OCI-LY3 (cell line): ENCODE measurements at regions not wholly inside any gene's neighbourhood (a gene's known extent, or its start where the extent isn't known, plus 50 kb on each side); places are given as distances from the start of the nearest gene placed in this dataset.

Experiments
- H2AFZ ChIP-seq: fragments of 200-600, 300-600 bp; shearing (Covaris generic); 2 replicates; pipeline ENCODE4 v1.6.0; 2014; ENCODE audit warnings: antibody characterized with exemption, low read depth, low read length
- H3K27ac ChIP-seq: fragments of 200-600, 300-600 bp; sonication (generic); 2 replicates; pipeline ENCODE4 v1.5.1; 2014; ENCODE audit warnings: mild to moderate bottlenecking, low read length, moderate library complexity, mixed read lengths
- H3K27me3 ChIP-seq: fragments of 200-600, 300-600 bp; sonication (generic); 2 replicates; pipeline ENCODE4 v1.6.1; 2014; ENCODE audit warnings: low read depth, low read length, mixed read lengths
- H3K36me3 ChIP-seq: fragments of 200-600, 300-600 bp; sonication (generic); replicated peaks from 2 replicates; pipeline ENCODE3; 2014; ENCODE audit warnings: low read depth, low read length, mixed read lengths
- H3K4me1 ChIP-seq: fragments of 300-600, 200-600 bp; sonication (generic); 2 replicates; pipeline ENCODE4 v1.6.1; 2014; ENCODE audit warnings: low read length, mixed read lengths
- H3K4me2 ChIP-seq: fragments of 200-600, 300-600 bp; sonication (generic); 2 replicates; pipeline ENCODE4 v1.6.1; 2014; ENCODE audit warnings: low read length, mixed read lengths
- H3K4me3 ChIP-seq: fragments of 300-600, 200-600 bp; sonication (generic); 2 replicates; pipeline ENCODE4 v1.5.1; 2014; ENCODE audit warnings: antibody characterized with exemption, mild to moderate bottlenecking, low read length, moderate library complexity
- H3K79me2 ChIP-seq: fragments of 300-600, 200-600 bp; shearing (Covaris generic); 2 replicates; pipeline ENCODE4 v1.6.1; 2014; ENCODE audit warnings: mild to moderate bottlenecking, low read length, mixed read lengths
- H3K9ac ChIP-seq: fragments of 300-600, 200-600 bp; shearing (Covaris generic); 2 replicates; pipeline ENCODE4 v1.6.0; 2014; ENCODE audit warnings: mild to moderate bottlenecking, low read length, moderate library complexity
- H3K9me3 ChIP-seq: fragments of 200-600, 300-600 bp; shearing (Covaris generic); 2 replicates; pipeline ENCODE4 v1.6.1; 2014; ENCODE audit warnings: low read length, mixed read lengths; ENCODE audit not compliant: insufficient read depth
- H4K20me1 ChIP-seq: fragments of 200-600, 300-600 bp; sonication (generic); 2 replicates; pipeline ENCODE4 v1.6.1; 2016; ENCODE audit warnings: low read length, mixed read lengths; ENCODE audit not compliant: insufficient read depth
- CTCF ChIP-seq: fragments of 200-600, 300-600 bp; sonication (generic); IDR thresholded peaks from 2 replicates; pipeline ENCODE4 v1.5.1; 2014; ENCODE audit warnings: antibody characterized with exemption, low read length, low read depth
- EZH2phosphoT487 ChIP-seq: fragments of 200-600 bp; shearing (Covaris generic); IDR thresholded peaks from 2 replicates; pipeline ENCODE4 v1.6.1; 2018; ENCODE audit warnings: antibody characterized with exemption, mixed run types, low read depth

- H2AFZ ChIP-seq = no peak overlapping the region
- H3K4me2 ChIP-seq = no peak overlapping the region
- H4K20me1 ChIP-seq = no peaks in the 10 kb centered on the region
- no peak overlapping the region for H3K4me3 ChIP-seq
- H3K9me3 ChIP-seq = no peaks in the 10 kb centered on the region
- H3K27me3 ChIP-seq = no peaks in the 10 kb centered on the region
- no peaks in the 10 kb centered on the region for H3K36me3 ChIP-seq
- TF ChIP-seq EZH2phosphoT487 (no peak), CTCF (no peak)
- no peak overlapping the region for H3K9ac ChIP-seq
- no peaks in the 10 kb centered on the region for H3K79me2 ChIP-seq
- no peak overlapping the region for H3K27ac ChIP-seq
- peaks cover 1% of the 10 kb centered on the region; the same call in 1 of the 2 replicates for H3K4me1 ChIP-seq
Observed at GRCh38 chr3:189103208-189103607, 68.6 kb upstream of the TPRG1 start.

- Histone ChIP-seq H3K27ac (no peak overlapping the region), H3K4me1 (no peaks in the 10 kb centered on the region)
Observed at GRCh38 chr3:189108067-189108466, 63.7 kb upstream of the TPRG1 start.

GRCh38 chr3:189108735-189109134 is 63.0 kb upstream of the TPRG1 start:
- H3K27me3 ChIP-seq = peaks cover 18% of the 10 kb centered on the region; the same call in 1 of the 2 replicates
- no peaks in the 10 kb centered on the region for H3K4me1 ChIP-seq
- TF ChIP-seq EZH2phosphoT487 (no peak), CTCF (no peak)

More at GRCh38 chr3:189108067-189108466, 63.7 kb upstream of the TPRG1 start:
- Histone ChIP-seq H3K27me3 (peaks cover 18% of the 10 kb centered on the region; the same call in 1 of the 2 replicates), H3K4me2 (no peak overlapping the region), H2AFZ (no peak overlapping the region), H3K9ac (no peak overlapping the region), H3K79me2 (no peaks in the 10 kb centered on the region), H3K9me3 (no peaks in the 10 kb centered on the region), H3K36me3 (no peaks in the 10 kb centered on the region), H3K4me3 (no peak overlapping the region), H4K20me1 (no peaks in the 10 kb centered on the region)
- TF ChIP-seq EZH2phosphoT487 (no peak), CTCF (no peak)

DNA sequence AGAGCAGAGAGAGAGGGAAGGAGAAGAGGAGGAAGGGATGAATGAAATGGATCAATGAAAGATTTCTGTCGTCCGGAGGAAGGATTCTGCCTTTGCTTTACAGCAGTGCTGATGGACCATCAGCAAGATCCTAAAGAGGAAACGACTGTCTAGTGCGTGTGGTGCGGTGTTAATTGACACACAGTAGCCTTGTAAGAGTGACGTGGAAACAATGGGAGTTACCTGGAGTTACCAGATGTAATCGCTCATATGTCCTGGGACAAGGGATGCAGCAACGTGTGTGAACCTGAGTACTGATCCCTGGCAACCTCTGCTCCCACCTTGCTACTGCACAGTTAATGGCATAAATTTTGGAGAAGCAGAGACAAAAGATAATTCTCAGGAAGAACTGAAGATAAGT is 62.6 kb upstream of the TPRG1 start:
- TF ChIP-seq CTCF (no peak), EZH2phosphoT487 (no peak)
- H3K27ac ChIP-seq = no peak overlapping the region

More at GRCh38 chr3:189108735-189109134, 63.0 kb upstream of the TPRG1 start:
- no peaks in the 10 kb centered on the region for H3K79me2 ChIP-seq
- H3K27ac ChIP-seq = no peak overlapping the region
- H3K9me3 ChIP-seq = no peaks in the 10 kb centered on the region
- H3K4me2 ChIP-seq = no peak overlapping the region
- no peak overlapping the region for H2AFZ ChIP-seq
- no peaks in the 10 kb centered on the region for H4K20me1 ChIP-seq
- H3K9ac ChIP-seq = no peak overlapping the region
- H3K4me3 ChIP-seq = no peak overlapping the region
- no peaks in the 10 kb centered on the region for H3K36me3 ChIP-seq

More for the DNA sequence above, 62.6 kb upstream of the TPRG1 start:
- Histone ChIP-seq H3K9me3 (no peaks in the 10 kb centered on the region), H3K79me2 (no peaks in the 10 kb centered on the region), H3K4me3 (no peak overlapping the region), H3K27me3 (peaks cover 18% of the 10 kb centered on the region; the same call in 1 of the 2 replicates), H3K9ac (no peak overlapping the region), H3K4me1 (no peaks in the 10 kb centered on the region), H3K4me2 (no peak overlapping the region), H4K20me1 (no peaks in the 10 kb centered on the region), H3K36me3 (no peaks in the 10 kb centered on the region), H2AFZ (no peak overlapping the region)
